Esophagus mucosa (tissue), 1 donor: ENCODE measurements at regions not wholly inside any gene's neighbourhood (a gene's known extent, or its start where the extent isn't known, plus 50 kb on each side); places are given as distances from the start of the nearest gene placed in this dataset.
A peak's percentile ranks its signal among the peaks of the same experiment; 100 is the strongest.

Source experiments
- ATAC-seq: fragments of 200-7000 bp; cut with Tn5 transposase; one replicate; pipeline ENCODE4 v1.9.1; 2020
- donor health status: DM: yes; HTN: yes; CAD: no.

- ATAC-seq, result no peak
These were observed 1008.8 kb downstream of the ADGRL3 start for GRCh38 chr4:62208921-62209320.

- no peak for ATAC-seq
These were observed 1004.0 kb downstream of the ADGRL3 start for GRCh38 chr4:62204136-62204535.

- no peak for ATAC-seq
These were observed 999.2 kb downstream of the ADGRL3 start for GRCh38 chr4:62199291-62199810.

- no peak for ATAC-seq
These were observed 996.2 kb downstream of the ADGRL3 start for GRCh38 chr4:62196338-62196737.

GRCh38 chr4:62194342-62194741 lies 994.2 kb downstream of the ADGRL3 start:
- no peak for ATAC-seq

- no peak for ATAC-seq
These were observed 993.6 kb downstream of the ADGRL3 start for GRCh38 chr4:62193761-62194160.

- ATAC-seq, result no peak
These were observed 991.5 kb downstream of the ADGRL3 start for GRCh38 chr4:62191451-62192240.

GRCh38 chr4:62170235-62170634 lies 970.1 kb downstream of the ADGRL3 start:
- ATAC-seq, result no peak

GRCh38 chr4:62168681-62169080 lies 968.6 kb downstream of the ADGRL3 start:
- ATAC-seq, result no peak

- no peak for ATAC-seq
These were observed 962.5 kb downstream of the ADGRL3 start for GRCh38 chr4:62162606-62163005.

GRCh38 chr4:62161446-62161845 lies 961.3 kb downstream of the ADGRL3 start:
- peak; percentile 36 for ATAC-seq

- no peak for ATAC-seq
These were observed 959.8 kb downstream of the ADGRL3 start for GRCh38 chr4:62159876-62160275.

GRCh38 chr4:62159306-62159705 lies 959.2 kb downstream of the ADGRL3 start:
- no peak for ATAC-seq

- no peak for ATAC-seq
These were observed 956.1 kb downstream of the ADGRL3 start for GRCh38 chr4:62156205-62156604.

- no peak for ATAC-seq
These were observed 945.1 kb downstream of the ADGRL3 start for GRCh38 chr4:62145276-62145675.

GRCh38 chr4:62144431-62144830 lies 944.3 kb downstream of the ADGRL3 start:
- ATAC-seq, result no peak

- ATAC-seq, result no peak
These were observed 935.5 kb downstream of the ADGRL3 start for GRCh38 chr4:62135565-62136156.

- ATAC-seq, result no peak
These were observed 933.9 kb downstream of the ADGRL3 start for GRCh38 chr4:62133977-62134376.

- no peak for ATAC-seq
These were observed 933.2 kb downstream of the ADGRL3 start for GRCh38 chr4:62133101-62133897.

GRCh38 chr4:62131049-62131448 lies 930.9 kb downstream of the ADGRL3 start:
- no peak for ATAC-seq

GRCh38 chr4:62130637-62131036 lies 930.5 kb downstream of the ADGRL3 start:
- ATAC-seq, result no peak

- no peak for ATAC-seq
These were observed 930.1 kb downstream of the ADGRL3 start for GRCh38 chr4:62130230-62130629.
